ENCODE measurements at regions not wholly inside any gene's neighbourhood (a gene's known extent, or its start where the extent isn't known, plus 50 kb on each side); places are given as distances from the start of the nearest gene placed in this dataset.

DNA sequence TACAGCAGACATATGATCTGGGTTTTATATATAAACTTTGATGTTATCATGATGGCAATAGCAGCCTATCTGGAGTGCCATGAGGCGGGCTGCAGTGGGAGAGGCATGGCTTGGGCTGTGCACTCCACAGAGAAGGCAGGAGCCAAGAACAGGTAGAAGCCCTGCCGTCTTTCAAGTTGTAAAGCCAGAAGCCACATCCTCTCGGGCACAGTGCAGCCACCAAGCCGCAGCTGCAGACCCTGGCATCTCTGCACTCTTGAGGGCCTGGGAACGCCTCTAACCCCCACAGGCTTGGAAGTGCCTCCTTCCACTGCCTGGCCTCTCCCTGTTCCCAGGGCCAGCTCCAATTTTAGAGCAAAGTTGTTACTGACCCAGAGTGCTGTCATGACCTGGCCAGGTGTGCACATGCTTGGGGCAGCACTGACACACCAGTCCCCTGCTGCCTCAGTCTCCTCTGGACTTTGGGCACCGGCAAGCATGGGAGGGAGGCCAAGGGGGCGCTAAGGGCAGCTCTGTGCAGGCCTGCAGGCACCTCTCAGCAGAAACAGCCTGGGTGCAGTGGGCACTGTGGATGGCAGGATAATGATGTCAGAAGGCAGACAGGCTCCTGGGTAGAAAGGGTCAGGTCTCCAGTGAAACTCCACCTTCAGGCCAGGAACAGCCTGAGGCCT is 1619.8 kb upstream of the PRMT6 start:
- H3K9me3 ChIP-seq (ENCODE audit: low read depth) = no peaks in the 10 kb centered on the region
- no peaks in the 10 kb centered on the region for H3F3A ChIP-seq (ENCODE audit: low read depth)
- no peak overlapping the region for H2AFZ ChIP-seq (replicated peaks)
- H3K27ac ChIP-seq = no peak overlapping the region
- H4K20me1 ChIP-seq (ENCODE audit: low read depth) = no peaks in the 10 kb centered on the region
- H3K4me3 ChIP-seq = no peak overlapping the region
- H3K36me3 ChIP-seq = no peaks in the 10 kb centered on the region
- Mint-ChIP-seq H3K4me3 (no peak overlapping the region), H3K9me3 (no peaks in the 10 kb centered on the region), H3K27ac (no peak overlapping the region), H3K36me3 (no peaks in the 10 kb centered on the region), H3K27me3 (ENCODE audit: insufficient read depth, low read depth) (no peaks in the 10 kb centered on the region), H3K4me1 (no peaks in the 10 kb centered on the region)
- H3K79me2 ChIP-seq (ENCODE audit: low read depth) = no peaks in the 10 kb centered on the region
- H3K27me3 ChIP-seq = no peaks in the 10 kb centered on the region
- H3K4me1 ChIP-seq = no peaks in the 10 kb centered on the region
- no peak for DNase-seq (ENCODE audit: low spot score)
- no peak overlapping the region for H3K4me2 ChIP-seq
- H3K9ac ChIP-seq = no peak overlapping the region
- TF ChIP-seq, protein P1, sequence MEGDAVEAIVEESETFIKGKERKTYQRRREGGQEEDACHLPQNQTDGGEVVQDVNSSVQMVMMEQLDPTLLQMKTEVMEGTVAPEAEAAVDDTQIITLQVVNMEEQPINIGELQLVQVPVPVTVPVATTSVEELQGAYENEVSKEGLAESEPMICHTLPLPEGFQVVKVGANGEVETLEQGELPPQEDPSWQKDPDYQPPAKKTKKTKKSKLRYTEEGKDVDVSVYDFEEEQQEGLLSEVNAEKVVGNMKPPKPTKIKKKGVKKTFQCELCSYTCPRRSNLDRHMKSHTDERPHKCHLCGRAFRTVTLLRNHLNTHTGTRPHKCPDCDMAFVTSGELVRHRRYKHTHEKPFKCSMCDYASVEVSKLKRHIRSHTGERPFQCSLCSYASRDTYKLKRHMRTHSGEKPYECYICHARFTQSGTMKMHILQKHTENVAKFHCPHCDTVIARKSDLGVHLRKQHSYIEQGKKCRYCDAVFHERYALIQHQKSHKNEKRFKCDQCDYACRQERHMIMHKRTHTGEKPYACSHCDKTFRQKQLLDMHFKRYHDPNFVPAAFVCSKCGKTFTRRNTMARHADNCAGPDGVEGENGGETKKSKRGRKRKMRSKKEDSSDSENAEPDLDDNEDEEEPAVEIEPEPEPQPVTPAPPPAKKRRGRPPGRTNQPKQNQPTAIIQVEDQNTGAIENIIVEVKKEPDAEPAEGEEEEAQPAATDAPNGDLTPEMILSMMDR (IDR thresholded peaks at IDR 0.05) = no peak
- TF ChIP-seq EZH2phosphoT487 (IDR thresholded peaks at IDR 0.05) (no peak), EZH2 (IDR thresholded peaks at IDR 0.05) (no peak)

DNA sequence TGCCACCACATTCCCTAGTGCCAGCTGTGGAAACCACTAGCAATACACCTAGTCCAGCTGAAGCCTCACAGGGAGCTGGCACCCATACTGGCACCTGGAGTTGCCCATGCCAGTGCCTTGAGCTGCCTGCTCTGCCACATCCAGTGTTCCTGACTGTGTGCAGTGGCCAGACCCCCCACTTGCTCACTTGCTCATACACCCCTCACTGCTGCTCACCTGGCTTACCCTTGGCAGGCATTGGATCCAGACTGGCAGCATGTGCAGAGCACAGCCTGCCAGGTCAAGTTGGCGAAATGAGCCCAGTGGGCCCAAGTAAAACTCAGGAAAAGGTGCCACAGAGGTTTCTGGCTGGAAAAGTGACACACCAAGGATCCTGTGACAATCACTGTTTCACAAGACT is 1618.6 kb upstream of the PRMT6 start:
- Histone ChIP-seq H3K36me3 (no peaks in the 10 kb centered on the region), H3K4me3 (no peak overlapping the region), H3K9me3 (ENCODE audit: low read depth) (no peaks in the 10 kb centered on the region), H3K4me1 (no peaks in the 10 kb centered on the region), H3K4me2 (no peak overlapping the region), H3F3A (ENCODE audit: low read depth) (no peaks in the 10 kb centered on the region), H3K27me3 (no peaks in the 10 kb centered on the region), H3K27ac (no peak overlapping the region), H2AFZ (replicated peaks) (no peak overlapping the region), H3K79me2 (ENCODE audit: low read depth) (no peaks in the 10 kb centered on the region), H3K9ac (no peak overlapping the region), H4K20me1 (ENCODE audit: low read depth) (no peaks in the 10 kb centered on the region)
- Mint-ChIP-seq H3K27ac (no peak overlapping the region), H3K36me3 (no peaks in the 10 kb centered on the region), H3K4me1 (no peaks in the 10 kb centered on the region), H3K9me3 (no peaks in the 10 kb centered on the region), H3K27me3 (ENCODE audit: insufficient read depth, low read depth) (no peaks in the 10 kb centered on the region), H3K4me3 (no peak overlapping the region)
- DNase-seq (ENCODE audit: low spot score) = no peak
- TF ChIP-seq EZH2 (IDR thresholded peaks at IDR 0.05) (no peak), EZH2phosphoT487 (IDR thresholded peaks at IDR 0.05) (no peak)
- TF ChIP-seq, protein P1 (IDR thresholded peaks at IDR 0.05) = no peak

DNA sequence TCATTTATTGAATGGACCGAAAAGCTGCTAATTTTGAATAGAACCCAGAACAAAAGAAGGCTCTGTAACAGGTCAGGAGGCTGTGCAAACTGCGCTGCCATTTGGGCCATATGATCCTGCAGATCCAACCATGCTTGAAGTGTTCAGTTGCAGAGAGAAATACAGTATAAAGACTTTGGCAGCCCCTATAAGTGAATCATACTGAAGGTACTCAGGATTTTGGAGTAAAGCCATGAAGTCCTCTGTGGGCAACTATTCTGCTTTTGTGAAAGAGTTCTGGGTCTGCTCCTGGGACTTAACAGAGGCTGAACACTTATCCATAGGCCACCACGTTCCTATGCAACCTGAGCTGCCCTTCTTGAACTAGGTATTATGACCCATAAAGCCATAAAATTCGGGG is 1613.6 kb upstream of the PRMT6 start:
- no peaks in the 10 kb centered on the region for H3K9me3 Mint-ChIP-seq
- no peaks in the 10 kb centered on the region for H3F3A ChIP-seq (ENCODE audit: low read depth)
- no peak for DNase-seq (ENCODE audit: low spot score)

More for the DNA sequence above, 1613.6 kb upstream of the PRMT6 start:
- no peak overlapping the region for H3K4me3 ChIP-seq
- Mint-ChIP-seq H3K27me3 (ENCODE audit: insufficient read depth, low read depth) (no peaks in the 10 kb centered on the region), H3K4me1 (no peaks in the 10 kb centered on the region), H3K27ac (no peak overlapping the region), H3K36me3 (no peaks in the 10 kb centered on the region), H3K4me3 (no peak overlapping the region)
- TF ChIP-seq, protein P1 (IDR thresholded peaks at IDR 0.05) = no peak
- TF ChIP-seq EZH2phosphoT487 (IDR thresholded peaks at IDR 0.05) (no peak), EZH2 (IDR thresholded peaks at IDR 0.05) (no peak)
- no peaks in the 10 kb centered on the region for H3K79me2 ChIP-seq (ENCODE audit: low read depth)
- no peaks in the 10 kb centered on the region for H3K9me3 ChIP-seq (ENCODE audit: low read depth)
- H2AFZ ChIP-seq (replicated peaks) = no peak overlapping the region
- no peaks in the 10 kb centered on the region for H3K27me3 ChIP-seq
- no peaks in the 10 kb centered on the region for H4K20me1 ChIP-seq (ENCODE audit: low read depth)
- no peak overlapping the region for H3K27ac ChIP-seq
- H3K4me1 ChIP-seq = no peaks in the 10 kb centered on the region
- no peak overlapping the region for H3K9ac ChIP-seq
- H3K36me3 ChIP-seq = no peaks in the 10 kb centered on the region
- H3K4me2 ChIP-seq = no peak overlapping the region
